Mammary epithelial cell (primary cell): ENCODE measurements at regions not wholly inside any gene's neighbourhood (a gene's known extent, or its start where the extent isn't known, plus 50 kb on each side); places are given as distances from the start of the nearest gene placed in this dataset.

Source experiments
- CTCF ChIP-seq, 2 donors: IDR thresholded peaks in 1 of 2; conservative IDR thresholded peaks in 1 of 2; 2 replicates each; pipeline ENCODE4 v1.5.1; 2011 to 2012; ENCODE audit warnings: inconsistent platforms in 2 of 2, low read length in 2 of 2, mild to moderate bottlenecking in 2 of 2, control low read depth in 1 of 2, low read depth in 1 of 2; ENCODE audit not compliant: insufficient read depth in 1 of 2; ENCODE audit errors: extremely low read depth in 1 of 2
- EZH2 ChIP-seq: IDR thresholded peaks from 2 replicates; pipeline ENCODE4 v1.6.1; 2012; ENCODE audit warnings: low read length, inconsistent platforms, borderline replicate concordance

GRCh38 chr7:50835156-50835555 is 52.5 kb upstream of the GRB10 start:
- TF ChIP-seq CTCF (conservative IDR thresholded peaks at IDR 0.05 in 1 of 2, IDR thresholded peaks at IDR 0.05 in 1 of 2; ENCODE audit: extremely low read depth in 1 of 2, insufficient read depth in 1 of 2, low read depth in 1 of 2, low read length in 2 of 2) (no peak), EZH2 (no peak)
